HEK293 (cell line): ENCODE measurements at regions not wholly inside any gene's neighbourhood (a gene's known extent, or its start where the extent isn't known, plus 50 kb on each side); places are given as distances from the start of the nearest gene placed in this dataset.

Source experiments
- CTCF ChIP-seq: fragments of 450-650 bp; formaldehyde crosslinking; IDR thresholded peaks from 2 replicates; pipeline ENCODE4 v1.5.1; 2016; ENCODE audit warnings: missing biosample characterization, missing genetic modification characterization
- KLF8 ChIP-seq: fragments of 450-650 bp; formaldehyde crosslinking; IDR thresholded peaks from 2 replicates; pipeline ENCODE4 v1.5.1; 2016; ENCODE audit warnings: missing biosample characterization, missing genetic modification characterization
- ZNF302 ChIP-seq: fragments of 450-650 bp; formaldehyde crosslinking; IDR thresholded peaks from 2 replicates; pipeline ENCODE4 v1.5.1; 2016; ENCODE audit warnings: missing biosample characterization, missing genetic modification characterization, low read depth
- ZNF639 ChIP-seq: fragments of 450-650 bp; formaldehyde crosslinking; IDR thresholded peaks from 2 replicates; pipeline ENCODE4 v1.5.1; 2016; ENCODE audit warnings: missing biosample characterization, missing genetic modification characterization
- ZNF791 ChIP-seq: fragments of 450-650 bp; formaldehyde crosslinking; IDR thresholded peaks from 2 replicates; pipeline ENCODE4 v1.5.1; 2016; ENCODE audit warnings: missing biosample characterization, missing genetic modification characterization

GRCh38 chr1:87191646-87192045 is 137.0 kb upstream of the LMO4 start:
- no peak for TF ChIP-seq CTCF (tag by site-specific recombination)
- no peak for TF ChIP-seq KLF8 (tag by site-specific recombination)
- no peak for TF ChIP-seq ZNF302 (tag by site-specific recombination)
- TF ChIP-seq ZNF639: no peak
- TF ChIP-seq ZNF791: no peak
